A673 (cell line): ENCODE measurements at regions not wholly inside any gene's neighbourhood (a gene's known extent, or its start where the extent isn't known, plus 50 kb on each side); places are given as distances from the start of the nearest gene placed in this dataset.

Experiments used
- BruUV-seq: library from RNA; stranded (reverse); fragments of 400-500 nt; replicated peaks from 2 replicates; lab custom pipeline; 2021; lab: Mats Ljungman, UMichigan
- CTCF ChIA-PET: fragments of 300-600 bp; sonication (Branson Sonifier 250); formaldehyde crosslinking; loops from one replicate; lab custom pipeline; 2022; ENCODE audit warnings: antibody characterized with exemption; lab: Charles Lee
- POLR2A ChIA-PET: fragments of 300-600 bp; sonication (Branson Sonifier 250); formaldehyde crosslinking; loops from one replicate; lab custom pipeline; 2022; ENCODE audit warnings: antibody characterized with exemption; ENCODE audit not compliant: low non-redundant PET; lab: Charles Lee
- DNase-seq: peaks from one replicate; pipeline ENCODE4 v3.0.0-alpha.2; 2015; ENCODE audit warnings: low spot score
- H3K27ac ChIP-seq: fragments of 200-600 bp; sonication (generic); 2 replicates; pipeline ENCODE4 v1.5.1; 2016; ENCODE audit warnings: mixed run types, low read depth, mild to moderate bottlenecking, mixed read lengths, antibody characterized with exemption, low read length; ENCODE audit not compliant: poor library complexity, severe bottlenecking
- H3K27me3 ChIP-seq: fragments of 200-600 bp; sonication (generic); replicated peaks from 2 replicates; pipeline ENCODE4 v1.6.1; 2017; ENCODE audit warnings: mixed run types, low read depth, mild to moderate bottlenecking, mixed read lengths, antibody characterized with exemption, low read length; ENCODE audit not compliant: insufficient read depth, poor library complexity
- H3K36me3 ChIP-seq: fragments of 200-600 bp; sonication (generic); 2 replicates; pipeline ENCODE4 v1.6.1; 2016; ENCODE audit warnings: mixed run types, mild to moderate bottlenecking, mixed read lengths, antibody characterized with exemption, low read length; ENCODE audit not compliant: insufficient read depth, poor library complexity, severe bottlenecking
- H3K4me1 ChIP-seq: fragments of 200-600 bp; sonication (generic); 2 replicates; pipeline ENCODE4 v1.6.1; 2017; ENCODE audit warnings: mixed run types, mild to moderate bottlenecking, mixed read lengths, antibody characterized with exemption, low read length; ENCODE audit not compliant: insufficient read depth, poor library complexity, severe bottlenecking
- H3K4me3 ChIP-seq: fragments of 200-600 bp; sonication (generic); 2 replicates; pipeline ENCODE4 v1.5.1; 2016; ENCODE audit warnings: low read depth, mixed run types, mild to moderate bottlenecking, mixed read lengths, low read length; ENCODE audit not compliant: poor library complexity, severe bottlenecking
- H3K9me3 ChIP-seq: fragments of 200-600 bp; sonication (generic); 2 replicates; pipeline ENCODE4 v1.6.1; 2016; ENCODE audit warnings: mixed run types, low read depth, mild to moderate bottlenecking, mixed read lengths, antibody characterized with exemption, low read length; ENCODE audit not compliant: poor library complexity, severe bottlenecking
- EZH2 ChIP-seq: fragments of 200-600 bp; sonication (generic); IDR thresholded peaks from 2 replicates; pipeline ENCODE4 v1.6.1; 2017; ENCODE audit warnings: borderline replicate concordance, low read depth, mild to moderate bottlenecking, mixed read lengths, antibody characterized with exemption, low read length; ENCODE audit not compliant: poor library complexity, severe bottlenecking
- intact Hi-C: fragments of 100-400 bp; cut with micrococcal nuclease; formaldehyde crosslinking; loops from one replicate; pipeline ENCODE4 v1.10.0; 2022; ENCODE audit not compliant: unreplicated experiment
- TF ChIP-seq, protein P1 (sequence below): fragments of 300-800, 200-600 bp; sonication (generic); conservative IDR thresholded peaks from 2 replicates; pipeline ENCODE4 v1.5.1; 2017; ENCODE audit warnings: low read depth, mild to moderate bottlenecking, antibody characterized with exemption, low read length, moderate library complexity, mixed read lengths

DNA sequence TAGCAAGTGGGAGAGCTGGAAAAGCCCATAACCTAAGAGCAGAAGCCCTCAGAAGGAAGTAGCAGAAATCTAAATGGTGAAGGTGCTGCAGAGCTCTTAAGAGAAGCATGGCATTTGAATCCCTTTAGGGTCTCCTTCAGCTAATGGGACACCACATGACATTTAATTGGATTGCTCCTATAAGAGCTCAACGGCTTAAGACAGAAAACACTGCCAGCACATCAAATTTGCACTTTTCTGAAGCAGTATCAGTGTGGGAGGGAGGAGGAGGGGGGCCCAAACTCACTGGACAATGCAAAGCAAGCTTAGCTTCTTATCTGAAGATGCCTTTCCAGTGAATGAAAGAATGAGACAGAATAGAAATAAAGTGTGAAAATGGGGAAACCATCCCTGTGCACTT lies 287.9 kb upstream of the MTNR1B start:
- intact Hi-C loops, result no loop called here
- no TSS peak for BruUV-seq
- ChIA-PET CTCF (no interaction called here), POLR2A (no interaction called here)
- H3K9me3 ChIP-seq, result peaks cover 4% of the 10 kb centered on the region
- no peak for DNase-seq
- no peak overlapping the region for H3K27ac ChIP-seq
- H3K27me3 ChIP-seq, result no peaks in the 10 kb centered on the region
- no peak for TF ChIP-seq EZH2
- TF ChIP-seq, protein P1, sequence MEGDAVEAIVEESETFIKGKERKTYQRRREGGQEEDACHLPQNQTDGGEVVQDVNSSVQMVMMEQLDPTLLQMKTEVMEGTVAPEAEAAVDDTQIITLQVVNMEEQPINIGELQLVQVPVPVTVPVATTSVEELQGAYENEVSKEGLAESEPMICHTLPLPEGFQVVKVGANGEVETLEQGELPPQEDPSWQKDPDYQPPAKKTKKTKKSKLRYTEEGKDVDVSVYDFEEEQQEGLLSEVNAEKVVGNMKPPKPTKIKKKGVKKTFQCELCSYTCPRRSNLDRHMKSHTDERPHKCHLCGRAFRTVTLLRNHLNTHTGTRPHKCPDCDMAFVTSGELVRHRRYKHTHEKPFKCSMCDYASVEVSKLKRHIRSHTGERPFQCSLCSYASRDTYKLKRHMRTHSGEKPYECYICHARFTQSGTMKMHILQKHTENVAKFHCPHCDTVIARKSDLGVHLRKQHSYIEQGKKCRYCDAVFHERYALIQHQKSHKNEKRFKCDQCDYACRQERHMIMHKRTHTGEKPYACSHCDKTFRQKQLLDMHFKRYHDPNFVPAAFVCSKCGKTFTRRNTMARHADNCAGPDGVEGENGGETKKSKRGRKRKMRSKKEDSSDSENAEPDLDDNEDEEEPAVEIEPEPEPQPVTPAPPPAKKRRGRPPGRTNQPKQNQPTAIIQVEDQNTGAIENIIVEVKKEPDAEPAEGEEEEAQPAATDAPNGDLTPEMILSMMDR, result no peak
- H3K4me1 ChIP-seq, result no peaks in the 10 kb centered on the region
- H3K36me3 ChIP-seq, result no peaks in the 10 kb centered on the region
- no peak overlapping the region for H3K4me3 ChIP-seq

DNA sequence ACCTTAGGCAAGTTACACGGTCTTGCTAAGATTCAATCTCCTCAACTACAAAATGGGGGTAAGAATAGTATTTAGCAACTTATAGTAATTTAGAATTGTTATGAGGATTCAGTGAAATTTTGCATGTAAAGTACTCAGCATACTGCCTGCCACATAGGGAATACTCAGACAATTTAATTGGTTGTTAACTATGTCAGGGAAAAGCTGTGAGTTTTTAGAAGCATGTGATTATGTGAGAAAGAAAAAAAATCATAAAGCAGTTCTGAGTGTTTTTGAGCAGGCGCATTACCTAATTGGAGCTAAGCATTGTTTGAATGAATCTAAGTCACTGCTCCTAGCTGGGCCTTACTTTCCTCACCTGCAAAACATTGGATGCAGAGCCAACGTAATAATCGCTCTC lies 287.3 kb upstream of the MTNR1B start:
- Histone ChIP-seq H3K27ac (no peak overlapping the region), H3K4me3 (no peak overlapping the region), H3K27me3 (no peaks in the 10 kb centered on the region), H3K9me3 (peaks cover 4% of the 10 kb centered on the region), H3K4me1 (no peaks in the 10 kb centered on the region), H3K36me3 (no peaks in the 10 kb centered on the region)
- DNase-seq, result no peak
- POLR2A ChIA-PET, result no interaction called here
- intact Hi-C loops, result no loop called here
- no TSS peak for BruUV-seq
- TF ChIP-seq, protein P1, result no peak
- no peak for TF ChIP-seq EZH2
- CTCF ChIA-PET, result no interaction called here

DNA sequence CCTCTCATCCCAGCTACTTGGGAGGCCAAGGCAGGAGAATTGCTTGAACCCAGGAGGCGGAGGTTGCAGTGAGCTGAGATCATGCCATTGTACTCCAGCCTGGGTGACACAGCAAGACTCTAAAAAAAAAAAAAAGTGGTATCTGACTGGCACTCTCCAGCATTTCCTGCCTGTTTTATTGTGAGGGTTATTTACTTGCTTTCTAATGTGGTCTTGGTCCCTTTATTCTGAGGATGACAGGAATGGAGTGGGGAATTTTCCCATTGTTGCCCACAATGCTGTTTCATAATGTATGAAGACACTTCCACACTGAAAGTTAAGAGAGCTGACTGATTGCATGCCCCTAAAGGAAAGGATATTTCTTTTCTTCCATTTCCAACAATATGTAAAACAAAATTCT lies 286.5 kb upstream of the MTNR1B start:
- ChIA-PET CTCF (no interaction called here), POLR2A (no interaction called here)
- H3K27ac ChIP-seq, result no peak overlapping the region
- intact Hi-C loops, result no loop called here
- DNase-seq, result no peak
- H3K36me3 ChIP-seq, result no peaks in the 10 kb centered on the region
- no TSS peak for BruUV-seq
- TF ChIP-seq, protein P1, result no peak
- TF ChIP-seq EZH2, result no peak
- no peaks in the 10 kb centered on the region for H3K4me1 ChIP-seq
- H3K27me3 ChIP-seq, result no peaks in the 10 kb centered on the region
- H3K4me3 ChIP-seq, result no peak overlapping the region
- peaks cover under 1% of the 10 kb centered on the region for H3K9me3 ChIP-seq
